Peyer's patch (tissue), 4 donors: ENCODE measurements at regions not wholly inside any gene's neighbourhood (a gene's known extent, or its start where the extent isn't known, plus 50 kb on each side); places are given as distances from the start of the nearest gene placed in this dataset.

Experiments
- POLR2A ChIP-seq, 2 donors: fragments of 450-650 bp; IDR thresholded peaks; one replicate each; pipeline ENCODE4 v1.5.1; 2017; ENCODE audit warnings: antibody characterized with exemption in 2 of 2, mild to moderate bottlenecking in 2 of 2, moderate library complexity in 2 of 2
- TF ChIP-seq, protein P1 (sequence below), 6 experiments: fragments of 450-650 bp in 4 of 6; fragments of 200-600 bp in 2 of 6; sonication (generic) in 1 of 6; IDR thresholded peaks; one replicate each; pipeline ENCODE4 v1.5.1; 2017 to 2019; ENCODE audit warnings: antibody characterized with exemption in 6 of 6, mild to moderate bottlenecking in 3 of 6, moderate library complexity in 1 of 6

DNA sequence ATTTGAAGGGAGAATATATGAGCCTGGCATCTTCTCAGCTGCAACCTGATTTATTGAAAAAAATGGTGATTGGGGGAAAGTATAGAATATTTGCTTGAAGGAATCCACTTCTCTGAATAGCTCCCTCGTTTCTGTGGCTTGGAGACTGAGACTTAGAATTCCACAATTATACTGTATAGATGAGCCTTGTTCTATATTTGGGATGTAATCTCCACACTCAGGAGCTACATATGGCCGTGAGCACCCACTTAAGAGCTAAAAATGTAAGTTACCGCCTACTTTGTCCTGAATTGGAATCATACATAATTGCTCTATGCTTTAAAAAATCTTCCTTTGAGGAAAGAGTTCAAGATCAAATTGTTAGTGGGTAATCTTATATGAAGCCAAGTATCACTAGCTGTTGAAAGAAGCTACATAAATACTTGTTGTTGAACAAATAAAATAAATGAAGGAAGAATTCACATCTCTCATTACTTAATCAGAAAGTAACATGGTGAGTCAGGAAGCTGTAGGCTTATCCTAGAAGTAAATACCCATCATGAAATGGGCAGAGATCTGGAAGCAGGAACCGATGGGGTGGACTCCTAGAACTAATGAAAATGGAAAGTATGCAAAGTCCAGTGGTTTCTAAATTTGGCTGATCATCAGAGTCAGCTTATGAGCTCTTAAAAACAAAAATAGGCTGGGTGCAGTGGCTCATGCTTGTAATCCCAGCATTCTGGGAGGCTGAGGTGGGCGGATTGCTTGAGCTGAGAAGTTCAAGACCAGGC is 254.3 kb downstream of the SOX4 start:
- TF ChIP-seq, protein P1, sequence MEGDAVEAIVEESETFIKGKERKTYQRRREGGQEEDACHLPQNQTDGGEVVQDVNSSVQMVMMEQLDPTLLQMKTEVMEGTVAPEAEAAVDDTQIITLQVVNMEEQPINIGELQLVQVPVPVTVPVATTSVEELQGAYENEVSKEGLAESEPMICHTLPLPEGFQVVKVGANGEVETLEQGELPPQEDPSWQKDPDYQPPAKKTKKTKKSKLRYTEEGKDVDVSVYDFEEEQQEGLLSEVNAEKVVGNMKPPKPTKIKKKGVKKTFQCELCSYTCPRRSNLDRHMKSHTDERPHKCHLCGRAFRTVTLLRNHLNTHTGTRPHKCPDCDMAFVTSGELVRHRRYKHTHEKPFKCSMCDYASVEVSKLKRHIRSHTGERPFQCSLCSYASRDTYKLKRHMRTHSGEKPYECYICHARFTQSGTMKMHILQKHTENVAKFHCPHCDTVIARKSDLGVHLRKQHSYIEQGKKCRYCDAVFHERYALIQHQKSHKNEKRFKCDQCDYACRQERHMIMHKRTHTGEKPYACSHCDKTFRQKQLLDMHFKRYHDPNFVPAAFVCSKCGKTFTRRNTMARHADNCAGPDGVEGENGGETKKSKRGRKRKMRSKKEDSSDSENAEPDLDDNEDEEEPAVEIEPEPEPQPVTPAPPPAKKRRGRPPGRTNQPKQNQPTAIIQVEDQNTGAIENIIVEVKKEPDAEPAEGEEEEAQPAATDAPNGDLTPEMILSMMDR (IDR thresholded peaks at IDR 0.05) = no peak
- TF ChIP-seq POLR2A (IDR thresholded peaks at IDR 0.05) = no peak
